Activated naive CD4-positive, alpha-beta T cell treated with Interleukin-2 at 50 U/mL for 16 hours (primary cell): ENCODE measurements at regions not wholly inside any gene's neighbourhood (a gene's known extent, or its start where the extent isn't known, plus 50 kb on each side); places are given as distances from the start of the nearest gene placed in this dataset.

Source experiments
- DNase-seq: peaks from one replicate; pipeline ENCODE4 v3.0.0-alpha.2; 2020

- no peak for DNase-seq
These were observed 53.2 kb upstream of the SYPL1 start for GRCh38 chr7:106165337-106165736.

GRCh38 chr7:106163257-106163656, 51.1 kb upstream of the SYPL1 start:
- DNase-seq: no peak
